ENCODE measurements at regions not wholly inside any gene's neighbourhood (a gene's known extent, or its start where the extent isn't known, plus 50 kb on each side); places are given as distances from the start of the nearest gene placed in this dataset.

GRCh38 chr6:168906391-168906790 is 347.3 kb downstream of the THBS2 start:
- Histone ChIP-seq H3K4me3 (ENCODE audit: low read depth in 1 of 3, low read length in 3 of 3) (no peak overlapping the region), H3K4me1 (ENCODE audit: control insufficient read depth in 4 of 4, insufficient read depth in 4 of 4, low read length in 3 of 4) (no peaks in the 10 kb centered on the region), H3K9me3 (ENCODE audit: control insufficient read depth in 4 of 4, low read length in 3 of 4) (peaks cover 0 to 5% (median 1%) of the 10 kb centered on the region in 4 donors), H3K36me3 (ENCODE audit: control insufficient read depth in 4 of 4, insufficient read depth in 3 of 4, low read depth in 1 of 4, low read length in 3 of 4) (no peaks in the 10 kb centered on the region), H3K27me3 (ENCODE audit: control insufficient read depth in 4 of 4, insufficient read depth in 4 of 4, low read length in 3 of 4) (no peaks in the 10 kb centered on the region), H3K27ac (ENCODE audit: low read depth in 1 of 2, low read length in 2 of 2) (no peak overlapping the region), H3K9ac (ENCODE audit: low read depth in 1 of 2, low read length in 2 of 2) (no peak overlapping the region)
- TF ChIP-seq HNF4G (IDR thresholded peaks at IDR 0.05): no peak
- no peak for TF ChIP-seq ZBTB33 (IDR thresholded peaks at IDR 0.05)
- no peak for TF ChIP-seq RXRA (IDR thresholded peaks at IDR 0.05)
- TF ChIP-seq HNF4A (conservative IDR thresholded peaks at IDR 0.05): no peak
- no peak for TF ChIP-seq SP1 (IDR thresholded peaks at IDR 0.05)
- no peak for TF ChIP-seq FOXA2 (IDR thresholded peaks at IDR 0.05)
- TF ChIP-seq REST (IDR thresholded peaks at IDR 0.05): no peak
- no peak for TF ChIP-seq MAX (IDR thresholded peaks at IDR 0.05)
- no peak for TF ChIP-seq EGR1 (IDR thresholded peaks at IDR 0.05; ENCODE audit: low read depth in 2 of 2)
- TF ChIP-seq ATF3 (IDR thresholded peaks at IDR 0.05): no peak
- no peak for TF ChIP-seq NR2F2 (IDR thresholded peaks at IDR 0.05)
- no peak for TF ChIP-seq CTCF (IDR thresholded peaks at IDR 0.05; ENCODE audit: low read depth, low read length, missing input control)
- TF ChIP-seq JUND (IDR thresholded peaks at IDR 0.05): no peak
- no peak for TF ChIP-seq TAF1 (conservative IDR thresholded peaks at IDR 0.05)
- DNase-seq (ENCODE audit: low spot score): no peak
- 61% methylated on average over 5 of the region's 5 CpGs for WGBS

- no peaks in the 10 kb centered on the region for H3K4me1 ChIP-seq (ENCODE audit: control insufficient read depth in 4 of 4, insufficient read depth in 4 of 4, low read length in 3 of 4)
- H3K27me3 ChIP-seq (ENCODE audit: control insufficient read depth in 4 of 4, insufficient read depth in 4 of 4, low read length in 3 of 4): no peaks in the 10 kb centered on the region
- H3K9ac ChIP-seq (ENCODE audit: low read depth in 1 of 2, low read length in 2 of 2): no peak overlapping the region
- H3K36me3 ChIP-seq (ENCODE audit: control insufficient read depth in 4 of 4, insufficient read depth in 3 of 4, low read depth in 1 of 4, low read length in 3 of 4): no peaks in the 10 kb centered on the region
- DNase-seq (ENCODE audit: low spot score): no peak
- H3K9me3 ChIP-seq (ENCODE audit: control insufficient read depth in 4 of 4, low read length in 3 of 4): peaks cover 0 to 5% (median 1%) of the 10 kb centered on the region in 4 donors
- H3K27ac ChIP-seq (ENCODE audit: low read depth in 1 of 2, low read length in 2 of 2): no peak overlapping the region
- H3K4me3 ChIP-seq (ENCODE audit: low read depth in 1 of 3, low read length in 3 of 3): no peak overlapping the region
- no peak for TF ChIP-seq ZBTB33 (IDR thresholded peaks at IDR 0.05)
- TF ChIP-seq RXRA (IDR thresholded peaks at IDR 0.05): no peak
- TF ChIP-seq HNF4A (conservative IDR thresholded peaks at IDR 0.05): no peak
- TF ChIP-seq NR2F2 (IDR thresholded peaks at IDR 0.05): no peak
- TF ChIP-seq SP1 (IDR thresholded peaks at IDR 0.05): no peak
- no peak for TF ChIP-seq FOXA2 (IDR thresholded peaks at IDR 0.05)
- no peak for TF ChIP-seq GABPA (IDR thresholded peaks at IDR 0.05 in 1 of 2, conservative IDR thresholded peaks at IDR 0.05 in 1 of 2)
- TF ChIP-seq FOXA1 (IDR thresholded peaks at IDR 0.05): no peak
- WGBS: 81% methylated on average over 7 of the region's 7 CpGs
Measured at GRCh38 chr6:168905451-168906090, 348.1 kb downstream of the THBS2 start.

Data from liver (tissue), 8 donors.